ENCODE measurements at regions not wholly inside any gene's neighbourhood (a gene's known extent, or its start where the extent isn't known, plus 50 kb on each side); places are given as distances from the start of the nearest gene placed in this dataset.

GRCh38 chr4:189267312-189267965 lies 673.2 kb upstream of the FRG1 start:
- no peaks in the 10 kb centered on the region for H3K36me3 ChIP-seq
- H3K27ac ChIP-seq, result no peak overlapping the region
- no peaks in the 10 kb centered on the region for H3K4me1 ChIP-seq
- intact Hi-C loops (cut with DNase I), result no loop called here
- TF ChIP-seq CTCF (IDR thresholded peaks at IDR 0.05), result no peak
- H3K27me3 ChIP-seq, result no peaks in the 10 kb centered on the region
- H3K4me3 ChIP-seq, result no peak overlapping the region
- 79% methylated on average over 3 of the region's 3 CpGs for WGBS, 2 donors
- no peak for ATAC-seq
- no peaks in the 10 kb centered on the region for H3K9me3 ChIP-seq
- DNase-seq, result no peak

- intact Hi-C loops (cut with DNase I), result loop anchor here in 1 of 10 donors (1.0 kb wide), 1 partner anchor 8 kb away; no protein-coding TSS in a partner anchor
- Histone ChIP-seq H3K27ac (no peak overlapping the region), H3K36me3 (no peaks in the 10 kb centered on the region), H3K9me3 (peaks cover 0 to 3% (median 0%) of the 10 kb centered on the region in 11 donors), H3K4me1 (no peaks in the 10 kb centered on the region), H3K27me3 (no peaks in the 10 kb centered on the region), H3K4me3 (no peak overlapping the region)
- 37 to 45% methylated on average over 3 of the region's 3 CpGs for WGBS, 2 donors
- ATAC-seq (no peak), DNase-seq (no peak)
- no peak for TF ChIP-seq CTCF (IDR thresholded peaks at IDR 0.05)
Measured at GRCh38 chr4:189278597-189279165, 662.0 kb upstream of the FRG1 start.

GRCh38 chr4:189279188-189279587 lies 661.5 kb upstream of the FRG1 start:
- H3K4me1 ChIP-seq, result no peaks in the 10 kb centered on the region
- TF ChIP-seq CTCF (IDR thresholded peaks at IDR 0.05), result no peak
- H3K4me3 ChIP-seq, result no peak overlapping the region
- no peak overlapping the region for H3K27ac ChIP-seq
- no peaks in the 10 kb centered on the region for H3K36me3 ChIP-seq
- 67% methylated on average over 11 of the region's 11 CpGs for WGBS, 2 donors
- intact Hi-C loops (cut with DNase I), result loop anchor here in 1 of 10 donors (1.0 kb wide), 1 partner anchor 9 kb away; no protein-coding TSS in a partner anchor
- H3K27me3 ChIP-seq, result no peaks in the 10 kb centered on the region
- no peak for DNase-seq
- peaks cover 0 to 3% (median 0%) of the 10 kb centered on the region in 11 donors for H3K9me3 ChIP-seq
- no peak for ATAC-seq

- H3K9me3 ChIP-seq, result peaks cover 0 to 3% (median 0%) of the 10 kb centered on the region in 11 donors
- no peaks in the 10 kb centered on the region for H3K4me1 ChIP-seq
- 77 to 80% methylated on average over 8 of the region's 8 CpGs for WGBS, 2 donors
- DNase-seq, result no peak
- intact Hi-C loops (cut with DNase I), result loop anchor here in 1 of 10 donors (1.0 kb wide), 1 partner anchor 41 kb away; no protein-coding TSS in a partner anchor
- no peaks in the 10 kb centered on the region for H3K36me3 ChIP-seq
- H3K27me3 ChIP-seq, result peaks cover 0 to 8% (median 0%) of the 10 kb centered on the region in 7 donors
- TF ChIP-seq CTCF (IDR thresholded peaks at IDR 0.05), result no peak
- no peak overlapping the region for H3K4me3 ChIP-seq
- no peak for ATAC-seq
- no peak overlapping the region for H3K27ac ChIP-seq
Measured at GRCh38 chr4:189285377-189285776, 655.3 kb upstream of the FRG1 start.
